Ovary (tissue), 3 donors: ENCODE measurements at regions not wholly inside any gene's neighbourhood (a gene's known extent, or its start where the extent isn't known, plus 50 kb on each side); places are given as distances from the start of the nearest gene placed in this dataset.

Experiments used
- POLR2A ChIP-seq: fragments of 450-650 bp; IDR thresholded peaks from one replicate; pipeline ENCODE4 v1.6.1; 2017; ENCODE audit warnings: antibody characterized with exemption, mild to moderate bottlenecking, moderate library complexity
- TF ChIP-seq, protein P1 (sequence below), 3 donors: fragments of 450-650 bp in 2 of 3; fragments of 200-600 bp in 1 of 3; IDR thresholded peaks; one replicate each; pipeline versions ENCODE4 v1.5.1 to v1.8.0; 2016 to 2022; ENCODE audit warnings: antibody characterized with exemption in 3 of 3, mild to moderate bottlenecking in 1 of 3
- donor health status: DM: no; HTN: no; CAD: no.

DNA sequence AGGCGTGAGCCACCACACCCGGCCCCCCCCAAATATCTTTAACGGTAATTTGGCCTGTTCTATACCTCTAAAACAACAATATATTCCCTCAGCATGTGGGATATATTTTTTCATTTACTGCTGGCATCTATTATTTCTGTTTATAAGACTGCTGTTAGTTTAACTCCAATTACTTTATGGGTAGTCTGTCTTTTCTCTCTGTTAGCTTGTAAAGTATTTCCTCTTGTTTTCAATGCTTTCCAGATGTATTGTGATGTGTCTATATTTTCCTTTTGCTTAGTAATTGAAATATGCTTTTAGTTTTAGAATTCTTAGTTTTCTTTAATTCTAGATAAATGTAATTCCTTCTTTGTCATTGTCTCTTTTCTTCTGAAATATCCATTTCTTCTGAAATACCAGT, 445.8 kb downstream of the ANKRD50 start:
- TF ChIP-seq, protein P1, sequence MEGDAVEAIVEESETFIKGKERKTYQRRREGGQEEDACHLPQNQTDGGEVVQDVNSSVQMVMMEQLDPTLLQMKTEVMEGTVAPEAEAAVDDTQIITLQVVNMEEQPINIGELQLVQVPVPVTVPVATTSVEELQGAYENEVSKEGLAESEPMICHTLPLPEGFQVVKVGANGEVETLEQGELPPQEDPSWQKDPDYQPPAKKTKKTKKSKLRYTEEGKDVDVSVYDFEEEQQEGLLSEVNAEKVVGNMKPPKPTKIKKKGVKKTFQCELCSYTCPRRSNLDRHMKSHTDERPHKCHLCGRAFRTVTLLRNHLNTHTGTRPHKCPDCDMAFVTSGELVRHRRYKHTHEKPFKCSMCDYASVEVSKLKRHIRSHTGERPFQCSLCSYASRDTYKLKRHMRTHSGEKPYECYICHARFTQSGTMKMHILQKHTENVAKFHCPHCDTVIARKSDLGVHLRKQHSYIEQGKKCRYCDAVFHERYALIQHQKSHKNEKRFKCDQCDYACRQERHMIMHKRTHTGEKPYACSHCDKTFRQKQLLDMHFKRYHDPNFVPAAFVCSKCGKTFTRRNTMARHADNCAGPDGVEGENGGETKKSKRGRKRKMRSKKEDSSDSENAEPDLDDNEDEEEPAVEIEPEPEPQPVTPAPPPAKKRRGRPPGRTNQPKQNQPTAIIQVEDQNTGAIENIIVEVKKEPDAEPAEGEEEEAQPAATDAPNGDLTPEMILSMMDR (IDR thresholded peaks at IDR 0.05): no peak
- no peak for TF ChIP-seq POLR2A
